DOHH2 (cell line): ENCODE measurements at regions not wholly inside any gene's neighbourhood (a gene's known extent, or its start where the extent isn't known, plus 50 kb on each side); places are given as distances from the start of the nearest gene placed in this dataset.

Experiments
- CTCF ChIP-seq: fragments of 200-600 bp; sonication (generic); IDR thresholded peaks from one replicate; pipeline ENCODE4 v1.5.1; 2014; ENCODE audit warnings: antibody characterized with exemption, mild to moderate bottlenecking, low read depth, low read length; ENCODE audit not compliant: poor library complexity, severe bottlenecking
- EZH2phosphoT487 ChIP-seq: fragments of 200-600 bp; sonication (generic); IDR thresholded peaks from 2 replicates; pipeline ENCODE4 v1.6.1; 2017; ENCODE audit warnings: borderline replicate concordance, mild to moderate bottlenecking, antibody characterized with exemption, low read length, moderate library complexity, mixed read lengths

DNA sequence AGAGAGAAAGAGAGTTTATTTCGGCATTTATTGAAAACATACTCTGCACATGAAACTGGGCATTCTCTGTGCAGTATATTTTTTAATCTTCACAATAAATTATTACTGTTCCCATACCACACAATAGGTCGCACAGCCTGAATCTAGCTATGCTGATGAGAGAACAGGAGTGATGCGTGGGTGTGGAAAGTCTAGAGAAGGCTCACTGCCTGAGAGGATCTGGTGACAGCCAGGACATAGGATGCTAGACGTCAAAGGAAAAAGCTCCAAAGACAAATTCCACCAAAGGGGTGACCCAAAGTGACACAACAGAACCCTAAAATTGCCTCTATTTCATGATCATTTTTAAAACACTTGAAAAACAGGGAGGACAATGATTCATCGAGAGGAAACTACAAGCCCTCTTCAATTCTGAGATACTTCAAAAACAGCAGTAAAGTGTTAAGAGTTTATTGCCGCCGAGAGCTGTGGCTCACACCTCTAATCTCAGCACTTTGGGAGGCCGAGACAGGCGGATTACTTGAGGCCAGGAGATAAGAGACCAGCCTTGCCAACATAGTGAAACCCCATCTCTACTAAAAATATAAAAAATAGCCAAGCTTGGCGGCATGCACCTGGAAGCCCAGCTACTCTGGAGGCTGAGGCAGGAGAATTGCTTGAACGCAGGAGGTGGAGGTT, 189.6 kb upstream of the NBEA start:
- TF ChIP-seq CTCF, result no peak
- no peak for TF ChIP-seq EZH2phosphoT487
